ENCODE measurements at regions not wholly inside any gene's neighbourhood (a gene's known extent, or its start where the extent isn't known, plus 50 kb on each side); places are given as distances from the start of the nearest gene placed in this dataset.

GRCh38 chr12:78725033-78725432 is 139.5 kb upstream of the SYT1 start:
- DNase-seq (ENCODE audit: extremely low read depth, low read depth) = no peak
- TF ChIP-seq CTCF (IDR thresholded peaks at IDR 0.05; ENCODE audit: low read depth, low read length) = no peak

GRCh38 chr12:78725951-78726580 is 138.5 kb upstream of the SYT1 start:
- TF ChIP-seq CTCF (IDR thresholded peaks at IDR 0.05; ENCODE audit: low read depth, low read length) = no peak
- DNase-seq (ENCODE audit: extremely low read depth, low read depth) = no peak

- no peak for TF ChIP-seq CTCF (IDR thresholded peaks at IDR 0.05; ENCODE audit: low read depth, low read length)
- DNase-seq (ENCODE audit: extremely low read depth, low read depth) = no peak
Observed at GRCh38 chr12:78726854-78727253, 137.7 kb upstream of the SYT1 start.

- TF ChIP-seq CTCF (IDR thresholded peaks at IDR 0.05; ENCODE audit: low read depth, low read length) = no peak
- DNase-seq (ENCODE audit: extremely low read depth, low read depth) = no peak
Observed at GRCh38 chr12:78732481-78732880, 132.1 kb upstream of the SYT1 start.

- no peak for DNase-seq (ENCODE audit: extremely low read depth, low read depth)
- TF ChIP-seq CTCF (IDR thresholded peaks at IDR 0.05; ENCODE audit: low read depth, low read length) = no peak
Observed at GRCh38 chr12:78739653-78740052, 124.9 kb upstream of the SYT1 start.

GRCh38 chr12:78746001-78746400 is 118.6 kb upstream of the SYT1 start:
- no peak for DNase-seq (ENCODE audit: extremely low read depth, low read depth)
- no peak for TF ChIP-seq CTCF (IDR thresholded peaks at IDR 0.05; ENCODE audit: low read depth, low read length)

- no peak for DNase-seq (ENCODE audit: extremely low read depth, low read depth)
Observed at GRCh38 chr12:78753058-78753457, 111.5 kb upstream of the SYT1 start.

More at GRCh38 chr12:78753058-78753457, 111.5 kb upstream of the SYT1 start:
- no peak for TF ChIP-seq CTCF (IDR thresholded peaks at IDR 0.05; ENCODE audit: low read depth, low read length)
